HG02885 (cell line): ENCODE measurements at regions not wholly inside any gene's neighbourhood (a gene's known extent, or its start where the extent isn't known, plus 50 kb on each side); places are given as distances from the start of the nearest gene placed in this dataset.

ENCODE experiments used
- ATAC-seq: cut with Tn5 transposase; IDR thresholded peaks from one replicate; pipeline ENCODE4 v1.9.1; 2021; ENCODE audit warnings: mild to moderate bottlenecking; ENCODE audit not compliant: unreplicated experiment, poor library complexity

DNA sequence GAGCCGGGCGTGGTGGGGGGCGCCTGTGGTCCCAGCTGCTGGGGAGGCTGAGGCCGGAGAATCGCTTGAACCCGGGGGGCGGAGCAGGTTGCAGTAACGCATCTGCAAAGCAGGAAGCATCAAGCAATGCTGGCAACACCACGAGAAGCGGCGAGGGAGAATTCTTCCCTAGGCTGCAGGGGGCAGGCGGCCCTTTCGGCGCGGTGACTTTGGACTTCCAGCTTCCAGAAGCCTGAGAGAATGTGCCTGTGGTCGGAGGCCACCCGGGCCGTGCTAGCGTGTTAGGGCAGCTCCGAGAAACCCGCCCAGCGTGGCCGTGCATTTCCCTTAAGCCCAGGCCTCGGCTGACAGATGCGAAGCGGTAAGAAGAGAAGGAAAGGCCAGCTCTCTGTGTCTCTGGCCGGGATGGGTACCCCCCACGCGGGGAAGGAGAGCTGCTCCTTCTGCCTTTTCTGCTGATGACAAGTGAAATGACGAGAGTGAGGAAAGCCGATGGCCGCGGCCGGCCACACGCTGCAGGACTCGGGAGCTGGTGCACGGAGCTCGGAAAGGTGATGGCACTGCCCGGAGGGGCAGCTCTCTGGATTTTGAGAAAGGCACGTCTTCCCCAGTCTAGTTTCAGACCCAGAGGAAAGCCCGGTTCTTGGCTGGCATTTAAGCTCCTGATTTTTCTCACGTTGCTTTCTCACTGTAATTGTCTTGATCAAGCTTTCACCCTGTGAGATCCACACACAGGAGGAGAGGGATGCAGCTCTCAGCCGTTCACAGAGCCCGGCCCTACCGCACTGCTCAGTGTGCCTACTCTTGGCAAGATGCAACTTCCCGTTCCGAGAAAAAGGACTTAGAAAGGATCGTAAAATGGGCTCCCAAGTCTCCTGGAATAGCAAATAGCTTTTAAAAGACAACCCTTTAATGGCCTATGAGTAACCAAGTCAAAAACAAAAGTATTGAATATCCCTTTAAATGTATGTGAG is 68.3 kb upstream of the EXOC2 start:
- ATAC-seq: no peak

DNA sequence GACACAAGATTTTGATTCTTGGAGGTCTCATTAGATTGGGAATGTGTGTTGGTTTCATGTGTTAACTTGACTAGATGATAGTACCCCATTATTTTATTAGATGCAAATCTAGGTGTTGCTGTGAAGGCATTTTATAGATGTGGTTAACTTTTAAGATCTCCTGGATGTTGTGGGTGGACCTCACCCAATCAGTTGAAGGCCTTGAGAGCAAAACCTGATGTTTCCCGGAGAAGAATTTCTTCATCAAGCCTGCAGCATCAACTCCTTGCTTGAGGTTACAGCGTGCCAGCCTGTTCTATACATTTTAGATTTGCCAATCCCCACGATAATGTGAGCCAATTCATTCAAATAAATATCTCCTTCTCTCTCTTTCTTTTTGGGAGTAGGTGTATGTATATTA is 66.8 kb upstream of the EXOC2 start:
- no peak for ATAC-seq

DNA sequence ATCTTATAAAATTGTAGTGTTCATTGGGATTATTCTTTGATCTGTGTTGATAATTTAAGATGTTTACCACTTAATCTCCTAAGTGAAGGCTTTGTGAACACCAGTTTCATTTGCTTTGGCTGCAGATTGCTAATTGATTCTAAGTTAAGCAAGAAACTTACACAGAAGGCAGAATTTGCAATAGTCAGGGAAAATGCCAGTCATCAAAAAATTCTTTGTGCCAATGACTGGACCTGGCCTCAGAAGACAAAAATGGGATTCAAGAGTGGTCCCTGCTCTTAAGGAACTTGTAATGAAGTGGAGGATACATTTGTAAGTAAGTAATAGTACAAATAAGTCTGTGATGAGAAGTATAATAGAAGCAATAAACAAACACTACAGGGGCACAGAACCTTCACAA is 63.3 kb upstream of the EXOC2 start:
- ATAC-seq: no peak

DNA sequence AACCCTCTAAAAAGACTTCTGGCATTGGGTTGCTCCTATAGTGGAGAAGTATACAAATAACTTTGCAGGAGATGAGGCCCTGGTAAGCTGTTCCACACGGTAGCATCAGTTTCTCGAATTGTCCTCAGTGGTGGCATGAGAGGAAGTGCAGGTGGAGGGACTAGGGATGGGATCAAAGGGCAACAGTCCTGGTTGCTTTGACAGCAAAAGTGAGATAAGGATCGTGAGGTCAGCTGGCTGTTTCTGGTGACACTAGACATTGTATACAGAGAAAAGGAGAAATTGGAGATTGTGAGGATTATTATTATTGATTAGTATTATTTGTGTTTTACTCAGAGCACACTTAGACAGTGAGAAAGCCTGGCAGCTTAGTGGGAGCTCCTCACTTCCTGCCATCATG is 61.3 kb upstream of the EXOC2 start:
- ATAC-seq: no peak

DNA sequence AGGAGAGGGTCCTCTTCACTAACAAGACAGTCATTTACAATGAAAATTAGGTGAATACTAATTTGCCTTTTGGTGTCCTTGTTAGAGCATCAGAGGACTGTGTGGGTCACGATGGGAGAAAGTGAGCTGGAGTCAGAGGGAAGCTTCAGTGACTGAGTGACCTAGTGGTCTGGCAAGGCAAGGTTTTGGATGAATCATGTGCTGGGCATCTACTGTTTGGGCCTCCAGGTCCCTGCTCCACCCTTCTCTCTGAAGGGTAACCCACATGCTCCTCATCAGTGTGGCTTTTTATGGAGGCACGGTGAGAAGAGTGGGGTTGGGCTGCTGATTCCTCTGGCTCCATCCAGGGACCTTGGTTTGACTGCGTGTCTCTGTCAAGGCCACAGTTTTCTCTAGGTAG is 60.5 kb upstream of the EXOC2 start:
- no peak for ATAC-seq

DNA sequence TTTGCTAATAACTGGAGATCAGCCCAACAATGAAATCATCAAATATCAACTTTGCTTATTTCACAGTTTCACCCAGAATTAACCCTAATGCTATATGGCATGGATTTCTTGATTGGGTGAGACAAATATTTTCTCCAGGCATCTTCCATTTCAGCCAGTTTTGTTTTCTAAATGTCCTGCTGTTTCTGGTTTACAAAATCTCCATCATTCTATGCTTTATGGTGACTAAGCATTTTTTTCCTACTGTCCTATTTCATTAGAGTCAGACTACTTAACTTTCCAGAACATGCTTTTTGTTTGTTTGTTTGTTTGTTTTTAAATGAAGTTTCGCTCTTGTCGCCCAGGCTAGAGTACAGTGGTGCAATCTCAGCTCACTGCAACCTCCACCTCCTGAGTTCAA is 59.5 kb upstream of the EXOC2 start:
- ATAC-seq: no peak

DNA sequence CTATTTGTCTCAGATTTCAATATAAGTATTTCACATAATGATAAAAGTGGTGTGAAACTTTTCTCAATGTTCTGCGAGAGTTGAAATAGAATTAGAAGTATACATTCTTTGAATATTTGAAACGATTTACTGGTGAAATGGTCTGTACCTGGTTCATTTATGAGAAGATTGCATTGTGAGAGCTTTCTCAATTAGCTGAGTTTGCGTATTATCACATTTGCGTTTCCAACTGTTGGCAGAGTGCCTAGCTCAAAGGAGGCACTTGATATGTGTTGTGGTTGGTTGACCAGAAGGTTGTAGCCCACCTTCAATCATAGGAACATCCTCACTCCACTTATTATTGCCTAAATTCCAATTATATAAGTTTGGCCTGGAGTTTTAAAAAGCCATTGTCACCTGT is 58.8 kb upstream of the EXOC2 start:
- ATAC-seq: no peak

DNA sequence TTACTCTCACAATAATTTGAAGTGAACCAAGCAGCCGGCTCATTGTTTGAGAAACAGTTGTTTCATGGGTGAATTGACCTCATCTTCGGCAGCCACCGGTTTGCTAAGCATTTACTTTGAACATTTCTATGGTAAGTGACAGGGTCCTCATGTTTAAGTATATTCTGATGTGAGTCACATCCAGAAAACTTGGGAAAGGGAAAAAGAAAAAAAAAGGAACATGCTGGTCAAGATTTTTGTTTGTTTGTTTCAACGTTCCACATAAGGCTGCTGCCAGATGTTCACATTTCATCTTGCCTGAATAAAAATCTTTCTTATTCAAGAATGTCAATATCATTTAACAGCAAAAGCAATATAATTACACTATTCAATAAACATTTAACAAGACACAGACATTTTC is 55.0 kb upstream of the EXOC2 start:
- ATAC-seq: no peak

DNA sequence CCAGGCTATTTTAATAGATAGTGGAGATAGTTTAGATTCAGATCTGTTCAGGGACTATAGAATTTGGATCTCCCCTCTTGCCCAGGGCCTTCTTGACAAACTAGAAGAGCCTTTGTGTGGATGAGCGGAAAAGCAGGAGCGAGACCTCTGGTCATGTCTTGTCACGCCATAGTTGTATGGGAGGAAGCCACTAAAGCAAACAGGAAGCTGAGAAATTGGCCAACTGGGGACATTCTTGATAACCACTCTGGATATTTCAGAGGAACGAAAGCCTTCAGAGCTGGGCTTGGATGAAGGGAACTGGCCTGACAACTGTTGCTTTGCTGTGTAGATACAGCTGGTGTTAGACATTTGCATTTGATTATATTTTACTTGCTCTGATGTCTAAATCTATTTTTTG is 54.1 kb upstream of the EXOC2 start:
- no peak for ATAC-seq

DNA sequence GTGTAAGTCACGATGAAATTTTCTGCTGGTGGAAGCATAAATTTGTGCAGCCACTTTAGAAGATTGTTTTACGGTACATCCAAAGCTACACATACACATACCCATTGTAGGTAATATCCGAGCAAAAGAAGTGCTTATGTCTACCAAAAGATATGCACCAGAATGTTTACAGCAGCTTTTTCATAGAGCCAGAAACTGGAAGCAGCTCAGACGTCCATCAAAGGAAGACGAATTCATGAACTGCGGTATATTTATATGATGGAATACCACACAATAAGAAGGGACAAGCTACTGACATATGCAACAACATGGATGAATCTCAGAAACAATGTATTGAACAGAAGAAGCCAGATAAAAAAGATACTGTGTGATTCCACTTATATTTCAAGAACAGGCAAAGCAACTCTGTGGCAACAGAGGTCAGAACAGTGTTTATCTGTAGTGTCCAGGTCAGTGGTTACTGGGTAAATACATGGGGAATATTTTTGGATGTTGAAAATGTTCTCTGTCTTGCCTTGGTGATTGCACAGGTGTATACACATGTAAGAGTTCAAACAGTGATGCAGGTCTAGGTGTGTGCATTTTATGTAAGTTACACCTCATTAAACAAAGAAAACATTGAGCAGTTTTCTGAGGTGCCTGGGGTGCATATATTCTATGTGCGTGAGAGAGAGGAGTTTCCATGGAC is 51.9 kb upstream of the EXOC2 start:
- no peak for ATAC-seq

DNA sequence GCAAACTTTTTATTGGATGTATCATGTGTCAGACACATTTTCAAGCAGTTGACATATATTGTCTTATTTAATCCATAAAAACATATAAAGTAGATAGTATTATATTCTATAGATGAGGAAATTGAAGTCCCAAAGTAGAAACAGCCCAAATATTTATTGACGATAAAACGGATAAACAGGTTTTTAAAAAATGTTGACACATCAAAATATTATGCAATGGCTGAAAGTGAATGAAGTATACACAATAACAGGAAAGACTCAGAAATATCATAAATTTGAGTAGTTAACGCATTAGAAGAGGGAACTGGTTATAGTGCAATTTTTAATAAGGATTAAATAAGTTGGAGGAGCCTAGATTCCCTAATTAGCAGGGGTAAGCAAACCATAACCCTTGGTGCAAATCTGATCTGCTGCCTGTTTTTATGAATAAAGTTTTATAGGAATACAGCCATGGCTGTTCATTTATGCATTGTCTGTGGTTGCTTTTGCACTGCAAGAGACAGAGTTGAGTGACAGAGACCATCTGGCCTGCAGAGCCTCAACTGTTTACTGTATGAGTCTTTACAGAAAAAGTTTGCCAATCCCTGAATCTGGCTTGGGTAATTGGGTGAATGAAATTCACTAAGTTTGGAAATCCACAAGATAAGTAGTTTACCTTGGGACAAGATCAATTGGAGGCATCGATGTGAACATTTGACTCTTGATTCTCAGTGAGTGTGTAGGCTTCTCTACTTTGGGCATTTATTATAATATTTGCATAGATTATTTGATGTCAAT is 50.6 kb upstream of the EXOC2 start:
- ATAC-seq: no peak
